ENCODE measurements at regions not wholly inside any gene's neighbourhood (a gene's known extent, or its start where the extent isn't known, plus 50 kb on each side); places are given as distances from the start of the nearest gene placed in this dataset.

DNA sequence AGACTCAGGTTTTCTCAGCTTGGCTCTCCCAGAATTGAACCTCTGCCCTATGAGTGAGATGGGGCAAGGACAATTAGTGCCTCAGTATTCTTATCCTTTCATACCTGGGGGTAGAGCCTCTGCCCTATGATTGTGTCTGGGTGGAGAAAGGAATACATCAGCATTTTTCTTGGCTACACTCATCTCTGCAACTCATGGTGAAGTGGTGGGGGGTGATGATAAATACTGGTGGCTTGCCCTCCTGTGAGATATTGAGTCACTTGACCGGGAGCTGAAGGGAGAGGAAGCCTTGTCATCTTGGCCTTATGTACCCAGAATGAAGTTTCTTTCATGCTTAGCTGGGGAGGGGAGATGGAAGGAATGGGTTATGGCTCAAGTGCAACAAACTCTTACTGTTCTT lies 71.3 kb upstream of the ENOX2 start:
- 52% methylated on average over 1 of the region's 1 CpG for WGBS
- no peak overlapping the region for H3K27ac ChIP-seq (ENCODE audit: low read depth)

DNA sequence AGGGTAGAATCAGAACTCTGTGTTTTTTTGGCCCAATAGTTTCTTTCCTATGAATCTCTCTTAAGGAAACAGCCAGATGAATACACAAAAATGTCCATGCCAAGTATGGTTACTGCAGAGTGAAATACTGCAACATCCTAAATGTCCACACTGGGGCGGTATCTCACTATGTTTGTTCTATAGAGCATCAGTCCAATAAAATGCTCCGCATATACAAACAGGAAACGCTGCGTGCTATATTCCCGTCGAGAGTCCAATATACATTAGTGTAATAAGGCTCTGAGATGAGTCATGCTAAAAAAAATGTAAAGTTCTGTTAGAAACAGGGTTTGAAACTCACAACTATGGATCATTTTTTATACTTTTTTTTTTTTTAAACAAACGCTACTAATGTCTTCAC lies 72.9 kb upstream of the ENOX2 start:
- WGBS, result 6% methylated on average over 7 of the region's 7 CpGs
- DNase-seq (ENCODE audit: extremely low spot score), result peak; percentile 4
- H3K4me3 ChIP-seq (ENCODE audit: low read depth, low read length), result no peak overlapping the region

More for the DNA sequence above, 71.3 kb upstream of the ENOX2 start:
- H3K36me3 ChIP-seq (ENCODE audit: insufficient read depth), result no peaks in the 10 kb centered on the region
- no peak overlapping the region for H3K4me3 ChIP-seq (ENCODE audit: low read depth, low read length)
- no peaks in the 10 kb centered on the region for H3K4me1 ChIP-seq (ENCODE audit: insufficient read depth)
- DNase-seq (ENCODE audit: extremely low spot score), result no peak

DNA sequence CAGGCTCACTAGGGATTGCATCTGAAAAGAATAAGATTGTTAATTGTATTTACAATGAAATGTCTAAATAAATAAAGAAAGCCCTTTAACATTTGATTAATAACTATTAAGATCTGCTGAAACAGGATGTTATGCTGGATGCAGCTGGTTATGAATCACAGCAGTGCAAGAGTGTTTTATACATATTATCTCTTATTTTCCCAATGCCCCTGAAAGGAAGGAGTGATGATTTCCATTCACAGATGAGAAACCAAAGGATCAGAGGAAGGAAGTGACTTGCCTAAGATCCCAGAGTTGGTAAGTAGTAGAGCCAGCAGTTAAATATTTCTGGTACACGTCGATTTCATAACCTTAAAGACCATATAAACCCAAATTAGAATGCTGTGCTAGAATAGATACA lies 76.3 kb upstream of the ARHGAP36 start:
- WGBS, result 77% methylated on average over 2 of the region's 2 CpGs
- H3K36me3 ChIP-seq (ENCODE audit: insufficient read depth), result no peaks in the 10 kb centered on the region
- DNase-seq (ENCODE audit: extremely low spot score), result no peak
- H3K27ac ChIP-seq (ENCODE audit: low read depth), result no peak overlapping the region
- no peak overlapping the region for H3K4me3 ChIP-seq (ENCODE audit: low read depth, low read length)
- no peaks in the 10 kb centered on the region for H3K4me1 ChIP-seq (ENCODE audit: insufficient read depth)

More for the DNA sequence above, 72.9 kb upstream of the ENOX2 start:
- Histone ChIP-seq H3K27ac (ENCODE audit: low read depth) (no peak overlapping the region), H3K4me1 (ENCODE audit: insufficient read depth) (no peaks in the 10 kb centered on the region), H3K36me3 (ENCODE audit: insufficient read depth) (no peaks in the 10 kb centered on the region)

DNA sequence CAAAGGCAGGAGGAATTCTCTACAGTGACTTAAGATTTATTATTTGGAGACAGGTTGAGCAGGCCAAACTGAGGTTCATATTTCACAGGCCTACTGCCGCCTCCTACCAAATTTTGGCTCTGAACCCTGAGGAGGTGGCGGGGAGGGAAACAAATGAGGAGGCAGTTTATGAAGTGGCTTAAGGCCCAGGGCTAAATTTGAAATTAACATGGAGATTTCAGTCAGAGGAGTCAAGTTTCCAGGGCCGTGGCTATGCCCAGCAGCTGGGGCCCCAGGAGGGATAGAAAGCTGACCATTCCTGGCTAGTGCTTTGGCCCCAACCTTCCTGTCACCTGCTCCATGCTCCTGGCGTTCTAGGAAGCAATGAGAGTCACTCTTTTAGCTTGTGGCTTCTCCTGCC lies 73.4 kb upstream of the ARHGAP36 start:
- no peaks in the 10 kb centered on the region for H3K4me1 ChIP-seq (ENCODE audit: insufficient read depth)
- no peak for DNase-seq (ENCODE audit: extremely low spot score)
- 25% methylated on average over 4 of the region's 4 CpGs for WGBS
- no peaks in the 10 kb centered on the region for H3K36me3 ChIP-seq (ENCODE audit: insufficient read depth)
- H3K27ac ChIP-seq (ENCODE audit: low read depth), result no peak overlapping the region
- no peak overlapping the region for H3K4me3 ChIP-seq (ENCODE audit: low read depth, low read length)

DNA sequence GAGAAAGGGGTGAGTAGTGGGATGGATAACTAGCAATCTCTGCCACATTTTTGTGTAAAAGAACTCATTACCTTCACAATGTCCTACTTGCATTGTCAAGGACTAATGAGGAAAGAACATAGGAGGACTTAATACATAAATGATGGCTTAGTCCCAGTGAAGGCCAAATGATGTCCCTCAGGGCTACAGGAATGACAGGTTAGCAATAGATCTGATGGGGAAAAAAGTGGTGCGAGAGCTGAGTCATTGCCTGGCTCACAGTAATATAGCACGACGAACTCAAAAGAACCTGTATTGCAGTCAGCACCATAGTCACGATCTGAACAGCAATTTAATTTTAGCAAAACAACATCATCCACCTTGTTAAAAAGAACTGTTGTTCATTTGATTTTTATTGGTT lies 70.9 kb upstream of the ARHGAP36 start:
- Histone ChIP-seq H3K36me3 (ENCODE audit: insufficient read depth) (no peaks in the 10 kb centered on the region), H3K4me1 (ENCODE audit: insufficient read depth) (no peaks in the 10 kb centered on the region), H3K27ac (ENCODE audit: low read depth) (no peak overlapping the region), H3K4me3 (ENCODE audit: low read depth, low read length) (no peak overlapping the region)
- 83% methylated on average over 4 of the region's 4 CpGs for WGBS
- DNase-seq (ENCODE audit: extremely low spot score), result no peak

DNA sequence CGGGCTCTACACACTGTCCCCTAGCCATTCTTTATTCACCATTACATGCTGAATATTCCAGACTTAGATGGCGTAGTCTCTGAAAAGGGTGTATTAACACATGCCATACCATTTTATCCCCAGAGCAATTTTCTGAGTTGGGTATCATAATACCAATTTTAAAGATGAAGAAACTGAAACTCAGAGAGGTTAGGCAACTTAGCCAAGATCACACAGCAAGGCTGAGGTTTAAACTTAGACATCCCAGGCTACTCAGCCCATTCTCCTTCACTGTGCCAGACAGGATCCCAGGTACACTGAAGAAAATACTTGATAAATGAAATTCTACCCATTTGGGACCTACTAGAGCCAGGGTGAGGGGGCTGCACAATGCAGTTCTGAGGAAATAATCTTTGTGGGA lies 67.4 kb upstream of the ARHGAP36 start:
- no peak overlapping the region for H3K4me3 ChIP-seq (ENCODE audit: low read depth, low read length)
- H3K36me3 ChIP-seq (ENCODE audit: insufficient read depth), result no peaks in the 10 kb centered on the region
- H3K4me1 ChIP-seq (ENCODE audit: insufficient read depth), result no peaks in the 10 kb centered on the region
- DNase-seq (ENCODE audit: extremely low spot score), result no peak
- 95% methylated on average over 2 of the region's 2 CpGs for WGBS
- no peak overlapping the region for H3K27ac ChIP-seq (ENCODE audit: low read depth)

DNA sequence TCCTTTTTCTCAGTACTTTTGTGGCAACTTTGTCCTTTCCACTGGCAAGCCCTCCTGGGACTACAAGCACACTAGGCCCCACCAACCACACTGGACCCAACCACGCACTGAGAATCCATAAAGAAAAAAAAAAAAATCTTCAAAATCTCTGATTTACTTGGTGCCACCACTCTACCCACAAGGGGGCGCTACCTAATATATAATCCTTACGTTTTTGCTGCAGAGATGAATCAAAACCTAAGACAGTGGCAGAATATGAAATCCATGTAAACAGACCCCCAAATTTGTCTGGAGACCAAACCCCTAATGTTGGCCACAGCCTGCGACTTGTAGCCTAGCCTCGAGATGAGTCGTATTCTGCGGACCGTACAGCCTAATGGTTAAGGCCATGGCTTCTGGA lies 63.5 kb upstream of the ARHGAP36 start:
- Histone ChIP-seq H3K27ac (ENCODE audit: low read depth) (no peak overlapping the region), H3K4me1 (ENCODE audit: insufficient read depth) (no peaks in the 10 kb centered on the region), H3K36me3 (ENCODE audit: insufficient read depth) (no peaks in the 10 kb centered on the region), H3K4me3 (ENCODE audit: low read depth, low read length) (no peak overlapping the region)
- no peak for DNase-seq (ENCODE audit: extremely low spot score)
- 52% methylated on average over 8 of the region's 8 CpGs for WGBS

DNA sequence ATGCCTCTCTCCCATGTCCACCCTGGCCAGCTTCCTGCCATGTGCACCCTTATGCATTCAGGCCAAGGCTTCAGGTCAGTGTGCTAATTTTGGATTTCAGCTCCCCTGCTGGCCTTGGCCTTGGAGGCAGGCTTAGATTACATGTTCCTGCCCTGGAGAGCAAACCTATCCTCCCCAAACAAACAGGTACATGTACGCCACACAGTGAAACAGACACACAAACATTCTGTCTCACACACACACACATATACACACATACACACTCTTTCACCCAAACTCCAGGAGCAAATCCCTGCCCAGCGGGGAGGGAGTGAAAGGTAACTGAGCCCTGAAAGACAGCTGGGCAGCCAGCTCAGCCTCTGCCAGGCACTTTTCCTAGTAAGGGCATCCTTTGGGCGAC lies 62.7 kb upstream of the ARHGAP36 start:
- Histone ChIP-seq H3K36me3 (ENCODE audit: insufficient read depth) (no peaks in the 10 kb centered on the region), H3K27ac (ENCODE audit: low read depth) (no peak overlapping the region), H3K4me1 (ENCODE audit: insufficient read depth) (no peaks in the 10 kb centered on the region), H3K4me3 (ENCODE audit: low read depth, low read length) (no peak overlapping the region)
- WGBS, result 87% methylated on average over 3 of the region's 3 CpGs
- DNase-seq (ENCODE audit: extremely low spot score), result no peak

DNA sequence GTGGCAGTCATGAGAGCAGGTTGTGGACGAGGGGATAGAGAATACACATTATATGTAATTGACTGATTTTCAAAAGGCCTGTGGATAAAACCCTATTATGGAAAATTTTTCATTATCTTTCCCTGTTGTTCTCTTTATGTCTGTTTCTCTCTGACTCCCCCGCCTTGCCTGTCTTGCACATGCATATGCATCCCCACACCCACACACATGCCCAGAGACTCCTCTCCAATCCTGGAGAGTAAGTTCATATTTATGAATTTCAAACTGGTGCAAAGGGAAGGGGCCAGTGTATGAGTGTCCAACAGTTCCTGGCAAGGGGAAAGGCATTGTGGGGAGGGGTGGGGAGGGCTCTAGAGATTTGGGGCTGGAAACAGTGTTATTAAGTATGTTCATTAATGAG lies 60.8 kb upstream of the ARHGAP36 start:
- 60% methylated on average over 2 of the region's 2 CpGs for WGBS
- DNase-seq (ENCODE audit: extremely low spot score), result no peak
- H3K4me1 ChIP-seq (ENCODE audit: insufficient read depth), result no peaks in the 10 kb centered on the region
- no peak overlapping the region for H3K27ac ChIP-seq (ENCODE audit: low read depth)
- H3K4me3 ChIP-seq (ENCODE audit: low read depth, low read length), result no peak overlapping the region
- H3K36me3 ChIP-seq (ENCODE audit: insufficient read depth), result no peaks in the 10 kb centered on the region

DNA sequence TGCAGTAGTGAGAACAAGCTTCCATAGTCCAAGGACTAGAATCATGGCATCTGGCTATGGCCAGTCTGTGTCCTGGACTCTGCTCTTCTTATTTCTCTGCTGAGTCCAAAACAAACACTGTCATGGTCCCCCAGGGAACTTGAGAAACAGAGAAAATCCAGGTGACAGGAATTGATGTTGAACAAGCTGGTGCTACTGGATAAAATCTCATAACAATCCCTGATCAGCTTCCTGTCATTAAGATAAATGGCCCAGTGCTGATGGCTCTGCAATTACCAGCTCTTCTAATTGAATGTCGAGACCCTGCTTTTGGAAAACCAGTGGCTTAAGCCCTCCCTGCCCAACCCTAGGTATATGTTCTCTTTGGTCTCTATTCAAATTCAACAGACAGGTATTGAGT lies 58.8 kb upstream of the ARHGAP36 start:
- no peak for DNase-seq (ENCODE audit: extremely low spot score)
- Histone ChIP-seq H3K4me3 (ENCODE audit: low read depth, low read length) (no peak overlapping the region), H3K36me3 (ENCODE audit: insufficient read depth) (no peaks in the 10 kb centered on the region), H3K27ac (ENCODE audit: low read depth) (no peak overlapping the region), H3K4me1 (ENCODE audit: insufficient read depth) (no peaks in the 10 kb centered on the region)
- 45% methylated on average over 1 of the region's 1 CpG for WGBS
